ENCODE measurements at regions not wholly inside any gene's neighbourhood (a gene's known extent, or its start where the extent isn't known, plus 50 kb on each side); places are given as distances from the start of the nearest gene placed in this dataset.

- no peak for TF ChIP-seq ZFX (IDR thresholded peaks at IDR 0.05)
- no peak for TF ChIP-seq CTCF (conservative IDR thresholded peaks at IDR 0.05)
- no peak overlapping the region for H3K27ac ChIP-seq
These were observed 78.6 kb upstream of the PBX1 start for GRCh38 chr1:164480285-164480907.

GRCh38 chr1:164495905-164496304, 63.1 kb upstream of the PBX1 start:
- TF ChIP-seq ZFX (IDR thresholded peaks at IDR 0.05), result no peak
- TF ChIP-seq CTCF (conservative IDR thresholded peaks at IDR 0.05), result no peak
- no peak overlapping the region for H3K27ac ChIP-seq

- TF ChIP-seq CTCF (conservative IDR thresholded peaks at IDR 0.05), result no peak
- no peak for TF ChIP-seq ZFX (IDR thresholded peaks at IDR 0.05)
- no peak overlapping the region for H3K27ac ChIP-seq
These were observed 60.2 kb upstream of the PBX1 start for GRCh38 chr1:164498792-164499191.

DNA sequence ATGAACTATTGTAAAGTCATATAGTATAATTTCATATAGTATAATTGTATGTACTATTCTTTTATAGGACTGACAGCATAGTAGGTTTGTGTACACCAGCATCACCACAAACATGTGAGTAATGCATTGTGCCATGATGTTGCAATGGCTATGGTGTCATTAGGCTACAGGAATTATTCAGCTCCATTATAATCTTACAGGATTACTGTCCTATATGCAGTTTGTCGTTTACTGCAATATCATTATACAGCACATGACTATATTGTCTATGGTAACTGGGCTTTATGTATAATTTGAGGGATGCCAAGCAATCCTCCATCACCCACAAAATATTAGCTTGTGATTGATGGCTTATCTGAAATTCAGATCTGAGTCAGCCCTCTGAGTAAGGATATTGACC, 54.2 kb upstream of the PBX1 start:
- TF ChIP-seq CTCF (conservative IDR thresholded peaks at IDR 0.05), result no peak
- no peak overlapping the region for H3K27ac ChIP-seq
